Activated naive CD4-positive, alpha-beta T cell treated with anti-CD3 and anti-CD28 coated beads, Interleukin-2, amount 50 U/mL, for 72 hours (primary cell): ENCODE measurements at regions not wholly inside any gene's neighbourhood (a gene's known extent, or its start where the extent isn't known, plus 50 kb on each side); places are given as distances from the start of the nearest gene placed in this dataset.
"Not testable (repeated sequence)": the region's sequence is repeated elsewhere in the genome, so short reads cannot be mapped to it uniquely, and the experiment has no call there.

ENCODE experiments used
- ATAC-seq, 2 donors: fragments of 150-1000 bp; cut with Tn5 transposase; 2 replicates each; pipeline ENCODE4 v1.10.0; 2021; ENCODE audit warnings: mild to moderate bottlenecking in 2 of 2, moderate library complexity in 2 of 2
- DNase-seq, 2 donors: peaks; one replicate each; pipeline ENCODE4 v3.0.0; 2021 to 2022; ENCODE audit warnings: low spot score in 2 of 2
- H3K27ac Mint-ChIP-seq, 2 donors: one replicate each; pipeline ENCODE4 v1.8.0; 2022; ENCODE audit warnings: mild to moderate bottlenecking in 2 of 2, mixed read lengths in 2 of 2
- H3K36me3 Mint-ChIP-seq, 2 donors: one replicate each; pipeline ENCODE4 v1.8.0; 2022; ENCODE audit warnings: mixed read lengths in 2 of 2
- H3K9me3 Mint-ChIP-seq, 2 donors: one replicate each; pipeline ENCODE4 v1.8.0; 2022; ENCODE audit warnings: mixed read lengths in 2 of 2

- not testable (repeated sequence) for H3K36me3 Mint-ChIP-seq, ATAC-seq, H3K27ac Mint-ChIP-seq, H3K9me3 Mint-ChIP-seq, DNase-seq
These were observed 195.5 kb downstream of the CDY1 start for GRCh38 chrY:25817387-25817786.

GRCh38 chrY:25818978-25819377 lies 197.1 kb downstream of the CDY1 start:
- ATAC-seq, result peak; percentile 24 to 61

GRCh38 chrY:25821661-25822291 lies 199.9 kb downstream of the CDY1 start:
- ATAC-seq, H3K27ac Mint-ChIP-seq, H3K9me3 Mint-ChIP-seq, DNase-seq, H3K36me3 Mint-ChIP-seq: not testable (repeated sequence)

More at GRCh38 chrY:25818978-25819377, 197.1 kb downstream of the CDY1 start:
- not testable (repeated sequence) for H3K36me3 Mint-ChIP-seq, DNase-seq, H3K9me3 Mint-ChIP-seq, H3K27ac Mint-ChIP-seq

GRCh38 chrY:25825848-25826378 lies 204.0 kb downstream of the CDY1 start:
- not testable (repeated sequence) for H3K27ac Mint-ChIP-seq, H3K9me3 Mint-ChIP-seq, DNase-seq, H3K36me3 Mint-ChIP-seq, ATAC-seq

- ATAC-seq, H3K36me3 Mint-ChIP-seq, DNase-seq, H3K27ac Mint-ChIP-seq, H3K9me3 Mint-ChIP-seq: not testable (repeated sequence)
These were observed 218.0 kb downstream of the CDY1 start for GRCh38 chrY:25839923-25840322.

GRCh38 chrY:25868528-25868927 lies 246.6 kb downstream of the CDY1 start:
- not testable (repeated sequence) for DNase-seq, H3K27ac Mint-ChIP-seq, H3K36me3 Mint-ChIP-seq, ATAC-seq, H3K9me3 Mint-ChIP-seq

- H3K9me3 Mint-ChIP-seq, H3K27ac Mint-ChIP-seq, DNase-seq, H3K36me3 Mint-ChIP-seq, ATAC-seq: not testable (repeated sequence)
These were observed 257.1 kb downstream of the CDY1 start for GRCh38 chrY:25878990-25879389.

- H3K9me3 Mint-ChIP-seq, H3K27ac Mint-ChIP-seq, ATAC-seq, H3K36me3 Mint-ChIP-seq, DNase-seq: not testable (repeated sequence)
These were observed 299.1 kb downstream of the CDY1 start for GRCh38 chrY:25920975-25921374.
